B cell (primary cell): ENCODE measurements at regions not wholly inside any gene's neighbourhood (a gene's known extent, or its start where the extent isn't known, plus 50 kb on each side); places are given as distances from the start of the nearest gene placed in this dataset.

Experiments used
- ATAC-seq: fragments of 200-7000 bp; cut with Tn5 transposase; one replicate; pipeline ENCODE4 v1.10.0; 2021; ENCODE audit warnings: low read depth, mild to moderate bottlenecking, moderate number of reproducible peaks, moderate library complexity
- CTCF ChIA-PET: fragments of 350-600 bp; sonication (Branson Sonifier 250); formaldehyde crosslinking; loops from one replicate; lab custom pipeline; 2021; ENCODE audit warnings: antibody characterized with exemption, inconsistent platforms; lab: Charles Lee
- POLR2A ChIA-PET: fragments of 350-600 bp; sonication (Branson Sonifier 250); formaldehyde crosslinking; loops from one replicate; lab custom pipeline; 2021; ENCODE audit warnings: antibody characterized with exemption; lab: Charles Lee
- DNase-seq: peaks from one replicate; pipeline ENCODE4 v3.0.0; 2013
- H2AFZ ChIP-seq: 2 replicates; pipeline ENCODE4 v1.6.1; 2012; ENCODE audit warnings: mild to moderate bottlenecking, low read depth, low read length; ENCODE audit not compliant: insufficient read depth, poor library complexity, severe bottlenecking
- H3K27ac ChIP-seq, 2 donors: 1 replicate in 1 of 2; 2 replicates in 1 of 2; pipeline ENCODE4 v1.5.1; 2012 to 2013; ENCODE audit warnings: low read length in 2 of 2, mild to moderate bottlenecking in 2 of 2, moderate library complexity in 1 of 2
- H3K27me3 ChIP-seq, 4 experiments: fragments of 200-600 bp in 1 of 4; sonication (generic) in 1 of 4; replicated peaks in 1 of 4; 1 replicate in 2 of 4; 2 replicates in 2 of 4; pipeline versions ENCODE4 v1.6.1 to v1.7.0; 2013 to 2016; ENCODE audit warnings: low read length in 3 of 4, mild to moderate bottlenecking in 2 of 4, mixed read lengths in 1 of 4, moderate library complexity in 1 of 4; ENCODE audit not compliant: insufficient read depth in 4 of 4, control insufficient read depth in 3 of 4; ENCODE audit errors: control extremely low read depth in 1 of 4
- H3K36me3 ChIP-seq, 2 experiments: replicated peaks in 1 of 2; 1 replicate in 1 of 2; 2 replicates in 1 of 2; pipeline versions ENCODE4 v1.6.1 to v1.7.1; 2013; ENCODE audit warnings: low read length in 1 of 2; ENCODE audit not compliant: insufficient read depth in 2 of 2, control insufficient read depth in 1 of 2; ENCODE audit errors: control extremely low read depth in 1 of 2, extremely low read depth in 1 of 2
- H3K4me1 ChIP-seq, 2 donors: fragments of 200-600 bp in 1 of 2; sonication (generic) in 1 of 2; 1 replicate in 1 of 2; 2 replicates in 1 of 2; pipeline versions ENCODE4 v1.5.1 to v1.6.1; 2013 to 2017; ENCODE audit warnings: low read length in 2 of 2; ENCODE audit not compliant: control insufficient read depth in 2 of 2, insufficient read depth in 2 of 2
- H3K4me2 ChIP-seq: replicated peaks from 2 replicates; pipeline ENCODE3; 2012; ENCODE audit warnings: mild to moderate bottlenecking, low read depth, low read length; ENCODE audit not compliant: poor library complexity, severe bottlenecking
- H3K4me3 ChIP-seq, 5 experiments: fragments of 200-600 bp in 1 of 5; sonication (generic) in 1 of 5; 1 replicate in 3 of 5; 2 replicates in 2 of 5; pipeline versions ENCODE4 v1.5.1 to v1.7.0; 2011 to 2016; ENCODE audit warnings: low read length in 4 of 5, mild to moderate bottlenecking in 4 of 5, low read depth in 2 of 5, control low read depth in 1 of 5, moderate library complexity in 1 of 5; ENCODE audit not compliant: insufficient read depth in 1 of 5; ENCODE audit errors: control extremely low read depth in 1 of 5, extremely low read depth in 1 of 5
- H3K79me2 ChIP-seq: fragments of 200-600 bp; sonication (generic); one replicate; pipeline ENCODE4 v1.6.0; 2016; ENCODE audit warnings: low read length; ENCODE audit not compliant: control insufficient read depth, insufficient read depth
- H3K9ac ChIP-seq: fragments of 200-600 bp; sonication (generic); 2 replicates; pipeline ENCODE4 v1.6.1; 2017; ENCODE audit warnings: mild to moderate bottlenecking, low read length, moderate library complexity
- H3K9me3 ChIP-seq, 3 donors: one replicate each; pipeline versions ENCODE4 v1.6.1 to v1.7.1; 2013; ENCODE audit warnings: low read length in 2 of 3; ENCODE audit not compliant: control insufficient read depth in 2 of 3, insufficient read depth in 1 of 3; ENCODE audit errors: control extremely low read depth in 1 of 3
- H4K20me1 ChIP-seq: 2 replicates; pipeline ENCODE4 v1.6.0; 2012; ENCODE audit warnings: mild to moderate bottlenecking, low read length; ENCODE audit not compliant: insufficient read depth, control insufficient read depth, poor library complexity, severe bottlenecking
- H3K27ac Mint-ChIP-seq: one replicate; pipeline ENCODE4 v1.8.0; 2021; ENCODE audit warnings: mixed read lengths
- H3K27me3 Mint-ChIP-seq: one replicate; pipeline ENCODE4 v1.8.0; 2021; ENCODE audit warnings: mixed read lengths
- H3K4me1 Mint-ChIP-seq: one replicate; pipeline ENCODE4 v1.8.0; 2021; ENCODE audit warnings: mixed read lengths
- H3K4me3 Mint-ChIP-seq: one replicate; pipeline ENCODE4 v1.8.0; 2021; ENCODE audit warnings: mixed read lengths
- H3K9me3 Mint-ChIP-seq: one replicate; pipeline ENCODE4 v1.8.0; 2022; ENCODE audit warnings: mixed read lengths; ENCODE audit not compliant: insufficient read depth
- EZH2 ChIP-seq: IDR thresholded peaks from 2 replicates; pipeline ENCODE4 v1.6.1; 2012; ENCODE audit warnings: borderline replicate concordance, low read depth, mild to moderate bottlenecking, moderate library complexity, low read length; ENCODE audit not compliant: insufficient read depth, poor library complexity, severe bottlenecking
- WGBS: methylation state at CpG from one replicate; pipeline ENCODE4 v1.1.5; 2013; ENCODE audit warnings: missing lambda C conversion rate; ENCODE audit not compliant: insufficient coverage; 5-methylcytosine and 5-hydroxymethylcytosine counted together
- intact Hi-C: fragments of 100-400 bp; cut with micrococcal nuclease; formaldehyde crosslinking; loops from one replicate; pipeline ENCODE4 v1.10.0; 2022
- TF ChIP-seq, protein P1 (sequence below): fragments of 200-600 bp; IDR thresholded peaks from one replicate; pipeline ENCODE4 v1.8.0; 2022; ENCODE audit warnings: antibody characterized with exemption, mild to moderate bottlenecking

DNA sequence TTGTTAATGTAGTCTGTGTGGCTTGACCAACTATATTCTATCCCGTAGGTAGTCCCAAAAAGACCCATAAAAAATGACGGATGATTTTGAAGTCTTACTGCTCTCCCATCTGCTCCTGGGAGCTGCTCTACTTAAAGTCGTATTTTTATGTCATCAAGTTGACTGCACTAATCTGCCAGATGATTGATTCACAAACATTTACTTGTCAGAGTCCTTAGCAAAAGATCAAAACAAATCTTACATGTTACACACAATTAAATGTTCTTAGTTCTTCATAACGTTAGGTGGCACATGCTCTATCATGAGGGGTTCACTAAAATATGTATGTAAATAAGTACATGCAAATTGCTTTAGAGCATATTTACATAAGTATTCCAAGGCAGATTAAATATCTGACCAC is 498.3 kb upstream of the LRRTM4 start:
- H3K4me3 ChIP-seq = no peak overlapping the region
- H3K4me2 ChIP-seq = no peak overlapping the region
- ATAC-seq (no peak), DNase-seq (no peak)
- no peaks in the 10 kb centered on the region for H3K27me3 ChIP-seq
- no peaks in the 10 kb centered on the region for H3K36me3 ChIP-seq
- no peaks in the 10 kb centered on the region for H4K20me1 ChIP-seq
- Mint-ChIP-seq H3K9me3 (no peaks in the 10 kb centered on the region), H3K4me1 (no peaks in the 10 kb centered on the region), H3K27ac (no peak overlapping the region), H3K4me3 (no peak overlapping the region), H3K27me3 (no peaks in the 10 kb centered on the region)
- ChIA-PET POLR2A (no interaction called here), CTCF (no interaction called here)
- no peak overlapping the region for H3K9ac ChIP-seq
- intact Hi-C loops = no loop called here
- no peaks in the 10 kb centered on the region for H3K4me1 ChIP-seq
- 83% methylated on average over 3 of the region's 4 CpGs for WGBS
- H3K79me2 ChIP-seq = no peaks in the 10 kb centered on the region
- no peak overlapping the region for H3K27ac ChIP-seq
- no peak overlapping the region for H2AFZ ChIP-seq
- TF ChIP-seq, protein P1, sequence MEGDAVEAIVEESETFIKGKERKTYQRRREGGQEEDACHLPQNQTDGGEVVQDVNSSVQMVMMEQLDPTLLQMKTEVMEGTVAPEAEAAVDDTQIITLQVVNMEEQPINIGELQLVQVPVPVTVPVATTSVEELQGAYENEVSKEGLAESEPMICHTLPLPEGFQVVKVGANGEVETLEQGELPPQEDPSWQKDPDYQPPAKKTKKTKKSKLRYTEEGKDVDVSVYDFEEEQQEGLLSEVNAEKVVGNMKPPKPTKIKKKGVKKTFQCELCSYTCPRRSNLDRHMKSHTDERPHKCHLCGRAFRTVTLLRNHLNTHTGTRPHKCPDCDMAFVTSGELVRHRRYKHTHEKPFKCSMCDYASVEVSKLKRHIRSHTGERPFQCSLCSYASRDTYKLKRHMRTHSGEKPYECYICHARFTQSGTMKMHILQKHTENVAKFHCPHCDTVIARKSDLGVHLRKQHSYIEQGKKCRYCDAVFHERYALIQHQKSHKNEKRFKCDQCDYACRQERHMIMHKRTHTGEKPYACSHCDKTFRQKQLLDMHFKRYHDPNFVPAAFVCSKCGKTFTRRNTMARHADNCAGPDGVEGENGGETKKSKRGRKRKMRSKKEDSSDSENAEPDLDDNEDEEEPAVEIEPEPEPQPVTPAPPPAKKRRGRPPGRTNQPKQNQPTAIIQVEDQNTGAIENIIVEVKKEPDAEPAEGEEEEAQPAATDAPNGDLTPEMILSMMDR = no peak
- TF ChIP-seq EZH2 = no peak
- peaks cover 0 to 2% (median 0%) of the 10 kb centered on the region in 3 donors for H3K9me3 ChIP-seq

DNA sequence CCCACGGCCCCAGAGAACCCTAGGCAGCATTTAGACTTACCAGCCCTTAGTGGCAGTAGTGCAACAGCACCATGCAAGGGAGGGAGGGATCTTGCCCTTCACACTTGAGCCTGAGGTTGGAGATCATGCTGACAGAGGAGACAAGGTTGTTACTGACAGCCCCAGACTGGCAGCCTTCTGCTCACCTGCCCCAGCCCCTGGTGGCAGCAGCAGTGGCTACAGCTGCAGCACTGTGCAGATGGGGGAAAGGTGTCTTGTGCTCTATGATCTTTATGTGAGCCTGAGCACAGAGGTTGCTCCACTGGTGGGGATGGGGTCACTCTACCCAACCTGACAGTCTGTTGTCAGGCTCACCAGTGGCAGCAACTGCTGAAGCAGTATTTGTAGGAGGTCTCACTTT is 501.2 kb upstream of the LRRTM4 start:
- intact Hi-C loops = no loop called here
- Histone ChIP-seq H3K79me2 (no peaks in the 10 kb centered on the region), H2AFZ (no peak overlapping the region), H3K9me3 (peaks cover 0 to 2% (median 0%) of the 10 kb centered on the region in 3 donors), H3K36me3 (no peaks in the 10 kb centered on the region), H3K27ac (no peak overlapping the region), H3K9ac (no peak overlapping the region), H3K27me3 (no peaks in the 10 kb centered on the region), H3K4me3 (no peak overlapping the region), H4K20me1 (no peaks in the 10 kb centered on the region), H3K4me1 (no peaks in the 10 kb centered on the region), H3K4me2 (no peak overlapping the region)
- Mint-ChIP-seq H3K27me3 (no peaks in the 10 kb centered on the region), H3K9me3 (no peaks in the 10 kb centered on the region), H3K4me1 (no peaks in the 10 kb centered on the region), H3K4me3 (no peak overlapping the region), H3K27ac (no peak overlapping the region)
- ChIA-PET CTCF (no interaction called here), POLR2A (no interaction called here)
- TF ChIP-seq EZH2 = no peak
- TF ChIP-seq, protein P1 = no peak
- WGBS = 80% methylated on average over 1 of the region's 1 CpG
- no peak for ATAC-seq
- DNase-seq = no peak
